GM23338 (cell line): ENCODE measurements at regions not wholly inside any gene's neighbourhood (a gene's known extent, or its start where the extent isn't known, plus 50 kb on each side); places are given as distances from the start of the nearest gene placed in this dataset.

ENCODE experiments used
- CTCF ChIP-seq, 2 experiments: fragments of 200-600 bp in 1 of 2; sonication (generic) in 1 of 2; conservative IDR thresholded peaks; 2 replicates each; pipeline versions ENCODE4 v1.5.1 to v1.6.1; 2016 to 2017; ENCODE audit warnings: antibody characterized with exemption in 2 of 2, low read depth in 2 of 2, mild to moderate bottlenecking in 2 of 2, moderate library complexity in 1 of 2
- EZH2 ChIP-seq: fragments of 200-600 bp; sonication (generic); IDR thresholded peaks from one replicate; pipeline ENCODE4 v1.8.0; 2017; ENCODE audit warnings: antibody characterized with exemption, mild to moderate bottlenecking, low read depth; ENCODE audit not compliant: unreplicated experiment
- EZH2phosphoT487 ChIP-seq: fragments of 200-600 bp; sonication (generic); IDR thresholded peaks from one replicate; pipeline ENCODE4 v1.8.1; 2018; ENCODE audit warnings: antibody characterized with exemption; ENCODE audit not compliant: unreplicated experiment
- POLR2AphosphoS5 ChIP-seq: IDR thresholded peaks from 2 replicates; pipeline ENCODE4 v1.6.1; 2016; ENCODE audit warnings: antibody characterized with exemption, low read depth
- TF ChIP-seq, protein P1 (sequence below): IDR thresholded peaks from one replicate; pipeline ENCODE4 v1.6.1; 2018; ENCODE audit warnings: antibody characterized with exemption; ENCODE audit not compliant: unreplicated experiment

DNA sequence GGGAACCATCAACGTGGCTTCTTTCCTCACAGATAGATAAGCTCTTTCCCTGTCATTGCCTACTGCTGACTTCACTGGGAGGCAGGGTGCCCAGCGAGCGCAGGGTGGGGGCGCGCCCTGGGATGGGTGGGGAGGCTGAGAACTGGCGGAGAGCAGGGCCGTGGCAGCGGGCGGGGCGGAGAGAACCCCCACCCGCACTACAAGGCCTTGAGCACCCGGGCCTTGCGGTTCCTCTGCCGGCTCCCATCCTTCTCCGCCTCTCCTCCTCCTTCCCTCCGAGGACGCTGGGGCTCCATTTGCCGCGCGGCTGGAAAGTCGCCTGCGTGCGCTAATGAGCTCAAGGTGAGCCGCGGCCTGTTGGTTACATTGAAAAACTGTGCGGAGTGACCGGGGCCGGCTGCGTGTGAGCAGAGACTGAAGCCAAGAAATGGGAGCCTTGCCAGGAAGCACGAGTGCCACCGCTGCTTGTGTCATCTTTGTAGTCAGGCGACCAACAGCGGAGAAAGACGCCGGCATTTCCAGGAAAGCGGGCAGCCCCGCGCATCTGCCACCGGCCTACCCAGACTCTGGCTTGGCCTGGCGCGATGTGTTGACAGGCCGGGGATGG, 963.5 kb upstream of the SLC35B3 start:
- TF ChIP-seq, protein P1, sequence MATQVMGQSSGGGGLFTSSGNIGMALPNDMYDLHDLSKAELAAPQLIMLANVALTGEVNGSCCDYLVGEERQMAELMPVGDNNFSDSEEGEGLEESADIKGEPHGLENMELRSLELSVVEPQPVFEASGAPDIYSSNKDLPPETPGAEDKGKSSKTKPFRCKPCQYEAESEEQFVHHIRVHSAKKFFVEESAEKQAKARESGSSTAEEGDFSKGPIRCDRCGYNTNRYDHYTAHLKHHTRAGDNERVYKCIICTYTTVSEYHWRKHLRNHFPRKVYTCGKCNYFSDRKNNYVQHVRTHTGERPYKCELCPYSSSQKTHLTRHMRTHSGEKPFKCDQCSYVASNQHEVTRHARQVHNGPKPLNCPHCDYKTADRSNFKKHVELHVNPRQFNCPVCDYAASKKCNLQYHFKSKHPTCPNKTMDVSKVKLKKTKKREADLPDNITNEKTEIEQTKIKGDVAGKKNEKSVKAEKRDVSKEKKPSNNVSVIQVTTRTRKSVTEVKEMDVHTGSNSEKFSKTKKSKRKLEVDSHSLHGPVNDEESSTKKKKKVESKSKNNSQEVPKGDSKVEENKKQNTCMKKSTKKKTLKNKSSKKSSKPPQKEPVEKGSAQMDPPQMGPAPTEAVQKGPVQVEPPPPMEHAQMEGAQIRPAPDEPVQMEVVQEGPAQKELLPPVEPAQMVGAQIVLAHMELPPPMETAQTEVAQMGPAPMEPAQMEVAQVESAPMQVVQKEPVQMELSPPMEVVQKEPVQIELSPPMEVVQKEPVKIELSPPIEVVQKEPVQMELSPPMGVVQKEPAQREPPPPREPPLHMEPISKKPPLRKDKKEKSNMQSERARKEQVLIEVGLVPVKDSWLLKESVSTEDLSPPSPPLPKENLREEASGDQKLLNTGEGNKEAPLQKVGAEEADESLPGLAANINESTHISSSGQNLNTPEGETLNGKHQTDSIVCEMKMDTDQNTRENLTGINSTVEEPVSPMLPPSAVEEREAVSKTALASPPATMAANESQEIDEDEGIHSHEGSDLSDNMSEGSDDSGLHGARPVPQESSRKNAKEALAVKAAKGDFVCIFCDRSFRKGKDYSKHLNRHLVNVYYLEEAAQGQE = no peak
- TF ChIP-seq CTCF (conservative IDR thresholded peaks at IDR 0.05; ENCODE audit: low read depth in 2 of 2) (no peak), POLR2AphosphoS5 (no peak), EZH2 (no peak), EZH2phosphoT487 (no peak)
